OCI-LY7 (cell line): ENCODE measurements at regions not wholly inside any gene's neighbourhood (a gene's known extent, or its start where the extent isn't known, plus 50 kb on each side); places are given as distances from the start of the nearest gene placed in this dataset.

ENCODE experiments used
- BruUV-seq: library from RNA; stranded (reverse); fragments of 400-500 nt; replicated peaks from 2 replicates; lab custom pipeline; 2021; lab: Mats Ljungman, UMichigan
- CTCF ChIA-PET: fragments of 300-600 bp; sonication (Branson Sonifier 250); formaldehyde crosslinking; loops from one replicate; lab custom pipeline; 2022; ENCODE audit warnings: antibody characterized with exemption; ENCODE audit not compliant: unreplicated experiment; lab: Charles Lee
- POLR2A ChIA-PET: fragments of 300-600 bp; sonication (Branson Sonifier 250); formaldehyde crosslinking; loops from one replicate; lab custom pipeline; 2022; ENCODE audit warnings: antibody characterized with exemption; lab: Charles Lee
- DNase-seq: peaks from one replicate; pipeline ENCODE4 v3.0.0-alpha.2; 2015; ENCODE audit warnings: low spot score
- H2AFZ ChIP-seq: fragments of 200-600 bp; sonication (generic), shearing (Covaris generic); 2 replicates; pipeline ENCODE4 v1.6.1; 2014; ENCODE audit warnings: mild to moderate bottlenecking, antibody characterized with exemption, low read length, moderate library complexity
- H3K27ac ChIP-seq: fragments of 200-600 bp; sonication (generic); 2 replicates; pipeline ENCODE4 v1.5.1; 2014; ENCODE audit warnings: mixed run types, low read depth, mild to moderate bottlenecking, moderate library complexity, low read length, inconsistent platforms; ENCODE audit not compliant: poor library complexity, severe bottlenecking
- H3K36me3 ChIP-seq: fragments of 200-600 bp; sonication (generic); 2 replicates; pipeline ENCODE4 v1.6.1; 2014; ENCODE audit warnings: mild to moderate bottlenecking, antibody characterized with exemption, low read length, moderate library complexity, mixed read lengths; ENCODE audit not compliant: insufficient read depth
- H3K4me1 ChIP-seq: fragments of 200-600 bp; sonication (generic); 2 replicates; pipeline ENCODE4 v1.5.1; 2014; ENCODE audit warnings: mild to moderate bottlenecking, low read length; ENCODE audit not compliant: insufficient read depth, poor library complexity, severe bottlenecking
- H3K4me2 ChIP-seq: fragments of 200-600 bp; sonication (generic); 2 replicates; pipeline ENCODE4 v1.6.1; 2014; ENCODE audit warnings: mild to moderate bottlenecking, low read length
- H3K4me3 ChIP-seq: fragments of 200-600 bp; sonication (generic); 2 replicates; pipeline ENCODE4 v1.5.1; 2014; ENCODE audit warnings: mild to moderate bottlenecking, low read depth, low read length; ENCODE audit not compliant: poor library complexity, severe bottlenecking
- H3K79me2 ChIP-seq: fragments of 200-600 bp; sonication (generic); 2 replicates; pipeline ENCODE4 v1.6.1; 2016; ENCODE audit warnings: low read depth, mild to moderate bottlenecking, low read length, moderate library complexity, mixed read lengths; ENCODE audit not compliant: insufficient read depth
- H3K9me2 ChIP-seq: fragments of 200-600 bp; sonication (generic); 2 replicates; pipeline ENCODE4 v1.6.1; 2016; ENCODE audit warnings: mild to moderate bottlenecking, low read length, mixed read lengths; ENCODE audit not compliant: insufficient read depth
- H3K9me3 ChIP-seq: fragments of 200-600 bp; sonication (generic); 2 replicates; pipeline ENCODE4 v1.6.1; 2014; ENCODE audit warnings: mild to moderate bottlenecking, mixed run types, low read length, mixed read lengths
- H4K20me1 ChIP-seq: fragments of 200-600 bp; sonication (generic); 2 replicates; pipeline ENCODE4 v1.6.1; 2014; ENCODE audit warnings: mild to moderate bottlenecking, antibody characterized with exemption, low read length, moderate library complexity, mixed read lengths; ENCODE audit not compliant: insufficient read depth
- CTCF ChIP-seq: fragments of 200-600 bp; sonication (generic); conservative IDR thresholded peaks from 2 replicates; pipeline ENCODE4 v1.5.1; 2014; ENCODE audit warnings: mild to moderate bottlenecking, antibody characterized with exemption, low read length, moderate library complexity, mixed read lengths
- EZH2phosphoT487 ChIP-seq: fragments of 200-600 bp; sonication (generic); IDR thresholded peaks from 2 replicates; pipeline ENCODE4 v1.6.1; 2018; ENCODE audit warnings: low read depth, borderline replicate concordance, mild to moderate bottlenecking, mixed run types, antibody characterized with exemption, low read length, moderate library complexity, mixed read lengths
- intact Hi-C: fragments of 100-400 bp; cut with micrococcal nuclease; formaldehyde crosslinking; loops from one replicate; pipeline ENCODE4 v1.10.0; 2022; ENCODE audit not compliant: unreplicated experiment

GRCh38 chr17:74049167-74049966 is 154.1 kb upstream of the RPL38 start:
- BruUV-seq = no TSS peak
- no peak for DNase-seq
- Histone ChIP-seq H3K4me1 (no peaks in the 10 kb centered on the region), H3K36me3 (no peaks in the 10 kb centered on the region), H3K4me3 (no peak overlapping the region), H3K9me2 (no peaks in the 10 kb centered on the region), H2AFZ (no peak overlapping the region), H3K4me2 (no peak overlapping the region), H4K20me1 (no peaks in the 10 kb centered on the region), H3K9me3 (no peaks in the 10 kb centered on the region), H3K27ac (no peak overlapping the region), H3K79me2 (no peaks in the 10 kb centered on the region)
- CTCF ChIA-PET = no interaction called here
- TF ChIP-seq EZH2phosphoT487 (no peak), CTCF (no peak)
- intact Hi-C loops = no loop called here
- POLR2A ChIA-PET = no interaction called here

GRCh38 chr17:74049967-74050458 is 153.5 kb upstream of the RPL38 start:
- CTCF ChIA-PET = no interaction called here

More at GRCh38 chr17:74049967-74050458, 153.5 kb upstream of the RPL38 start:
- Histone ChIP-seq H4K20me1 (no peaks in the 10 kb centered on the region), H3K9me3 (no peaks in the 10 kb centered on the region), H3K27ac (no peak overlapping the region), H3K9me2 (no peaks in the 10 kb centered on the region), H3K4me3 (no peak overlapping the region), H2AFZ (no peak overlapping the region), H3K79me2 (no peaks in the 10 kb centered on the region), H3K4me2 (no peak overlapping the region), H3K4me1 (no peaks in the 10 kb centered on the region), H3K36me3 (no peaks in the 10 kb centered on the region)
- intact Hi-C loops = no loop called here
- BruUV-seq = no TSS peak
- DNase-seq = no peak
- POLR2A ChIA-PET = no interaction called here
- TF ChIP-seq EZH2phosphoT487 (no peak), CTCF (no peak)
